ENCODE measurements at regions not wholly inside any gene's neighbourhood (a gene's known extent, or its start where the extent isn't known, plus 50 kb on each side); places are given as distances from the start of the nearest gene placed in this dataset.

DNA sequence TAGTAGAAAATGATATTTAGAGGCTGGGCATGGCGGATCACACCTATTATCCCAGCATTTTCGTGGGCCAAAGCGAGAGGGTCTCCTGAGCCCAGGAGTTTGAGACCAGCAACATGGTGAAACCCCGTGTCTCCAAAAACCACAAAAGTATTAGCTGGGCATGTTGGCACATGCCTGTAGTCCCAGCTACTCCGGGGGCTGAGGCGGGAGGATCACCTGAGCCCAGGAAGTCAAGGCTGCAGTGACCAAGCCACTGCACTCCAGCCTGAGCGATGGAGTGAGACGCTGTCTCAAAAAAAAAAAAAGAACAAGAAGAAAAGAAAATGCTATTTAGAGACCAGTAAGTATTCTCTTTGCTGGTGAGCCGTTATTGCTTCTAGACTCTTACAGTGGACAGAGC is 79.2 kb upstream of the MDM1 start:
- Mint-ChIP-seq H3K4me1 (ENCODE audit: low read depth) (peaks cover 6% of the 10 kb centered on the region), H3K27ac (no peak overlapping the region), H3K36me3 (ENCODE audit: low read depth) (peaks cover 2% of the 10 kb centered on the region), H3K9me3 (peaks cover 3% of the 10 kb centered on the region), H3K27me3 (ENCODE audit: low read depth) (no peaks in the 10 kb centered on the region), H3K4me3 (no peak overlapping the region)

DNA sequence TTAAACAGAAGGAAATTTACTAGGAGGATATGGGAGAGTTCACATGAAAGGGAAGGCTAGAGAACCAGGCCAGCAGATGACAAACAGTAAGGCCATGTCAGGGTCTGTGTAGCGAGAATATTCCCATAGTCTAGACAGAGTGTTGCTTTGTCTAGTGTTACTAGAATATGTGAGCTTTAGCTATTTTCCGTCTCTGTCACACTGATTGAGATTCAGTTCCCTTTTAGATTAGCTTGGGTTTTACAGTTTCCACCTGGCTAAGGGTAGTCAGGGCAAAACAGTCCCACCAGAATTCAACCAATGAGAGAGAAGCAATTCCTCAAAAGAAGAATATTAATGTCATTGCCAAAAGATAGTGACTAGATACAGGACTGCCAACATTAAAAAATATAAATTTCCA is 82.8 kb upstream of the MDM1 start:
- Mint-ChIP-seq H3K9me3 (peaks cover 14% of the 10 kb centered on the region), H3K36me3 (ENCODE audit: low read depth) (peaks cover 4% of the 10 kb centered on the region), H3K4me1 (ENCODE audit: low read depth) (peaks cover 11% of the 10 kb centered on the region), H3K27ac (no peak overlapping the region), H3K4me3 (no peak overlapping the region), H3K27me3 (ENCODE audit: low read depth) (no peaks in the 10 kb centered on the region)

DNA sequence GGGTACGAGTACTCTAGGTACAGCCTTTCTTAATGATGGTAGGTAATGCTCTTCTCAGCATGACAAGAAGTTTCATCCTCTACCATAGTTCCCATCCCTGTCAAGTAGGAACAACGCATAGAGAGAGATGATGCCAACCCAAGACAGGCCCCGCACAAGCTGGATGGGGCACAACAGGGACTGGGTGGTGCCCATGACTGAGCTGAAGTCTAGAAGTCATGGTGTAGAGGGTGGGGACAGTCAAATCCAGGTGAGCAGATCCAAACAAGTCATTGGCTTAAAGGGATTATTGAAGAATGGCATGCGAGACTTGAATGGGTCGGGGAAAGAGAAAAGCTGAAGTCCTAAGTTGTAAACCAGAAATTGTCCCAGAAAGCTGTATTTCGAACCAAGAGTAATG is 84.2 kb upstream of the MDM1 start:
- H3K4me3 Mint-ChIP-seq = no peak overlapping the region
- no peak overlapping the region for H3K27ac Mint-ChIP-seq
- H3K4me1 Mint-ChIP-seq (ENCODE audit: low read depth) = peaks cover 23% of the 10 kb centered on the region
- no peaks in the 10 kb centered on the region for H3K27me3 Mint-ChIP-seq (ENCODE audit: low read depth)
- H3K36me3 Mint-ChIP-seq (ENCODE audit: low read depth) = peaks cover 4% of the 10 kb centered on the region
- H3K9me3 Mint-ChIP-seq = peaks cover 14% of the 10 kb centered on the region

DNA sequence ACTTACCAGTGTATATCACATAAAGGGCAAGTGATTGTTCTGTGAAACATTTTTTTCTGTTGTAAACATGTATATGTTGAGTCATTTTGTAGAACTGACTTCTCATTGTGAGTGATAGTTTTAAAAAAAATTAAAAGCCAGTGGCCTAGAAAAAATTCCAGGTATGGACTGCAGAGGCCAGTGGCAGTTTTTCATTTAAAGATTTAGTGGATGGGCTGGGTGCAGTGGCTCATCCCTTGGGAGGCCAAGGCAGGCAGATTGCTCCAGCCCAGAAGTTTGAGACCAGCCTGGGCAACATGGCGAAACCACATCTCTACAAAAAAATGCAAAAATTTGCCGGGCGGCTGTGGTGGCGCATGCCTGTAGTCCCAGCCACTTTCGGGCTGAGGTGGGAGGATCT is 84.7 kb upstream of the MDM1 start:
- H3K9me3 Mint-ChIP-seq = peaks cover 14% of the 10 kb centered on the region
- H3K4me1 Mint-ChIP-seq (ENCODE audit: low read depth) = peaks cover 23% of the 10 kb centered on the region
- no peak overlapping the region for H3K4me3 Mint-ChIP-seq
- peaks cover 4% of the 10 kb centered on the region for H3K36me3 Mint-ChIP-seq (ENCODE audit: low read depth)
- H3K27me3 Mint-ChIP-seq (ENCODE audit: low read depth) = no peaks in the 10 kb centered on the region
- H3K27ac Mint-ChIP-seq = no peak overlapping the region

DNA sequence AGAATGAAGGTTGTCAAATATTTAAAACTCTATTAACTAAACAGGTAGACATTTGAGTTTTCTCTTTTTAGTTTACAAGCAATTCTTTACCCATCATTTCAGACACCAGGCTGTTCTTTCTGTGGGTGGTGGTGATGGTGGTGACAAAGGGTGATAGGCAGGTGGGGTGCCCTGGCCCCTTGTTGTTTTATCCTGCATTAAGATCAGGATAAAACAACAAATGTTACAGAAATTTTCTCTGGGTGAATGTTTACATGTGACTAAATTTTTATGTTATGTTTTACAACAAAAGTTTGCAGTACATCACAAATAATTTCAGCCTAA is 85.9 kb upstream of the MDM1 start:
- no peak overlapping the region for H3K4me3 Mint-ChIP-seq
- no peak overlapping the region for H3K27ac Mint-ChIP-seq

DNA sequence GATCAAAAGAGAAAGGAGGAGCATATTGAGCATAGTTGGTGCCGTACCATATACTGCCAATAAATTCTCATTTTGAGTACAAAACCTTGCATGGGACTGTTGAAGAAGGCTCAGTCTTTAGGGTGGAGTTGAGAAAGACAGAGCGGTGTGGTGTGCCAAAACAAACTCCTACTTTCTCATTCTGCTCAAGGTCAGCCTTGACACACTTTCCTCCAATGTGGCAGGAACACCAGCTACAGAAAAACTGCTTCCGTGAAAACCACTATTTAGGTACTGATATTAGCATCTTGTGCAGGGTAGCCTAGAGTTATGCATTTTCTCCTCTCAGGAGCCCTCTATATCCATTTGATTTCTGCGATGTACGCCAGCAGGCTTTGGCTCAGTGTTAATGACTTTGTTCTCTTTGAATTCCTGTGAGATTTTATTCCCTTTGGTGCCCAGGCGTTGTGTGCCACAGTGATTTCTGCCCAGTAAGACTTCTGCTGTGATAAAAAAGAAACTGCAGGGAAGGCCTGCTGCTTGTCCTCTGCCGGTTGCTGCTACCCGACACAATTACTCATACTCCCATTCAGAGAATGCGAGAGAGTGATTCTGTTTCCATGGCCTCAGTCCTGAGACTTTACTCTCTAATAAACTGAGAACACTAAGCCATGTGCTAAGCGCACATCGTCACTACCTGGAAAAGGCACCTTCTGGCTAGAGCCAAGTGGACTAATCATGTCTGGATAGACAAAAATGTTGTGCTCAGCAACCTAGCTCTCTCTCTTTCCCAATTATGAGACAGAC is 88.3 kb upstream of the MDM1 start:
- Mint-ChIP-seq H3K27me3 (ENCODE audit: low read depth) (no peaks in the 10 kb centered on the region), H3K27ac (peak overlapping the region; percentile 44), H3K4me3 (no peak overlapping the region), H3K36me3 (ENCODE audit: low read depth) (peaks cover 5% of the 10 kb centered on the region), H3K4me1 (ENCODE audit: low read depth) (peaks cover 27% of the 10 kb centered on the region), H3K9me3 (peaks cover 14% of the 10 kb centered on the region)

More for the DNA sequence above, 85.9 kb upstream of the MDM1 start:
- Mint-ChIP-seq H3K27me3 (ENCODE audit: low read depth) (no peaks in the 10 kb centered on the region), H3K36me3 (ENCODE audit: low read depth) (peaks cover 4% of the 10 kb centered on the region), H3K9me3 (peaks cover 14% of the 10 kb centered on the region), H3K4me1 (ENCODE audit: low read depth) (peaks cover 27% of the 10 kb centered on the region)

DNA sequence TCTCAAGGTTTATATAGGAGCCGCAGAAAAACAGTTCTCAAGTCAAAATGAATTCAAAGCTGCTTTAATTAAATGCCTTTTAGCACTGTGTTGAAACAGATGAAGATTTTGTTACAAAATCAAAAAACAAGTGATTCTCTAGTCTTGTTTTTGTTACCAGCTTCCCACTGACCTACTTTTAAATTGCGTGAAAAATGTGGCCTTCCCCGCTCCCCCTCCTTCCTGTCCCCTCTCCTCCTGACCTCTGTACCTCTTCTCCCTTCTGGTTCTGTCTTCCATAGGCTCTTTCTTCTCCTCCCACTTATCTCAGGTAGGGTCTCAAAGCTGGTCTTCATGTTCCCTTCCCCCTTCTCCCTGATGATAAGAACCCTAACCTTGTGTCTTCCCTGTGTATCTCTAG is 90.0 kb upstream of the MDM1 start:
- no peak overlapping the region for H3K4me3 Mint-ChIP-seq
- peaks cover 3% of the 10 kb centered on the region for H3K36me3 Mint-ChIP-seq (ENCODE audit: low read depth)
- no peak overlapping the region for H3K27ac Mint-ChIP-seq

DNA sequence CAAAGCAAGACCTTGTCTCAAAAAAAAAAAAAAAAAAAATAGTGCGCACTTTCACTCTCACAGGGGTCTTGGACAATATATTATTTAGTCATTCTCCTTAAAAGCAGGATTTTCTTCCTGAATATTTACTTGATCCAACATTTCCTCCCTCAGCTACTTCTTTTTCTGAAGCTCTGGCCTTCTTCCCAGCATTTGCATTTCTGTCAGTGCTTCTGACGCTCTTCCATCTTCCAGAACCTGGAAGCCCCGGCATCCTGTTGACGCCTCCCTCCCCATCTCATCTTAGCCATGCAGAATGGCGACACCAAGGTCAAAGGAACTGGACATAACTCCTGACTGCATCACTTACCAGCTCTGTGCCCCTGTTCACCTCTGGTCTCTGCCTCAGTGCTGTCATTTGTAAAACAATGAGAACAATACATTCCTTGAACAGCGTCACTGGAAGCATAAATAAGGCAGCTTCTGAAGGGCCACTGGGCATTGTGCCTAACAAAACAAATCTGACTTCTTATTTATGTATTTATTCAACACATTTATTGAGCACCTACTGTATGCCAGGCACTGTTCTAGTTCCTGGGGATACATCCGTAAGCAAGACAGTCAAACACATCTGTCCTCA is 90.9 kb upstream of the MDM1 start:
- H3K27me3 Mint-ChIP-seq (ENCODE audit: low read depth) = no peaks in the 10 kb centered on the region
- no peak overlapping the region for H3K4me3 Mint-ChIP-seq
- peaks cover 20% of the 10 kb centered on the region for H3K4me1 Mint-ChIP-seq (ENCODE audit: low read depth)
- peaks cover 3% of the 10 kb centered on the region for H3K36me3 Mint-ChIP-seq (ENCODE audit: low read depth)
- no peak overlapping the region for H3K27ac Mint-ChIP-seq
- peaks cover 2% of the 10 kb centered on the region for H3K9me3 Mint-ChIP-seq

More for the DNA sequence above, 90.0 kb upstream of the MDM1 start:
- H3K27me3 Mint-ChIP-seq (ENCODE audit: low read depth) = no peaks in the 10 kb centered on the region
- peaks cover 27% of the 10 kb centered on the region for H3K4me1 Mint-ChIP-seq (ENCODE audit: low read depth)
- peaks cover 10% of the 10 kb centered on the region for H3K9me3 Mint-ChIP-seq

DNA sequence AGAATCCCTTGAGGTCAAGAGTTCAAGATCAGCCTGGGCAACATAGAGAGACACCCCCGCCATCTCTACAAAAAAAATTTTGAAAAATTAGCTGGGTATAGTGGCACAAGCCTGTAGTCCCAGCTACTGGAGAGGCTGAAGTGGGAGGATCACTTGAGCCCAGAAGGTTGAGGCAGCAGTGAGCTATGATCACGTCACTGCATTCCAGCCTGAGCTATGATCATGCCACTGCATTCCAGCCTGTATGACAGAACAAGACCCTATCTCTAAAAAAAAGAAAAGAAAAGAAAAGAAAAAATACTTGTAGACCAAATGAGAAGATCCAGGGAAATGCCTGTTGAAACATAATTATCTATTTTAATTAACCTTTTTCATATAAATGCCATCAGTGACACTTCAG is 93.8 kb upstream of the MDM1 start:
- Mint-ChIP-seq H3K36me3 (ENCODE audit: low read depth) (peaks cover 3% of the 10 kb centered on the region), H3K4me1 (ENCODE audit: low read depth) (peaks cover 10% of the 10 kb centered on the region), H3K9me3 (no peaks in the 10 kb centered on the region), H3K27me3 (ENCODE audit: low read depth) (no peaks in the 10 kb centered on the region), H3K4me3 (no peak overlapping the region), H3K27ac (no peak overlapping the region)

DNA sequence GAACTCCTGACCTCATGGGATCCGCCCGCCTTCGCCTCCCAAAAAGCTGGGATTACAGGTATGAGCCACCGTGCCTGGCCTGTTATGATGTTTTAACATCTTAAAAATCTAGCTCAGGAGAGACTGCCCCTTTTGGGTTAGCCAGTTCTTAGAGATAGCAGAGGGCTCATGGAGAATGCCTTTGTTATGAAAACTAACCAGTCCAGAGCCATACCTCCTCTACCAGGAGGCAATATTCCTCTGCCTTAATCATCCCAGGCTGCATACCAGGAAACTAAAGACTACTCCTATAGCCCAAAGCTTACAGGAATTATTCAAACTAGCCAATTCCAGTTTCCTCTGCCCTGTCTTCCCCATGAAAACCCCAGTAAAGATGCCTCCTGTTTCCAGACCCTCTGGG is 96.0 kb upstream of the MDM1 start:
- no peaks in the 10 kb centered on the region for H3K27me3 Mint-ChIP-seq (ENCODE audit: low read depth)
- no peak overlapping the region for H3K4me3 Mint-ChIP-seq

DNA sequence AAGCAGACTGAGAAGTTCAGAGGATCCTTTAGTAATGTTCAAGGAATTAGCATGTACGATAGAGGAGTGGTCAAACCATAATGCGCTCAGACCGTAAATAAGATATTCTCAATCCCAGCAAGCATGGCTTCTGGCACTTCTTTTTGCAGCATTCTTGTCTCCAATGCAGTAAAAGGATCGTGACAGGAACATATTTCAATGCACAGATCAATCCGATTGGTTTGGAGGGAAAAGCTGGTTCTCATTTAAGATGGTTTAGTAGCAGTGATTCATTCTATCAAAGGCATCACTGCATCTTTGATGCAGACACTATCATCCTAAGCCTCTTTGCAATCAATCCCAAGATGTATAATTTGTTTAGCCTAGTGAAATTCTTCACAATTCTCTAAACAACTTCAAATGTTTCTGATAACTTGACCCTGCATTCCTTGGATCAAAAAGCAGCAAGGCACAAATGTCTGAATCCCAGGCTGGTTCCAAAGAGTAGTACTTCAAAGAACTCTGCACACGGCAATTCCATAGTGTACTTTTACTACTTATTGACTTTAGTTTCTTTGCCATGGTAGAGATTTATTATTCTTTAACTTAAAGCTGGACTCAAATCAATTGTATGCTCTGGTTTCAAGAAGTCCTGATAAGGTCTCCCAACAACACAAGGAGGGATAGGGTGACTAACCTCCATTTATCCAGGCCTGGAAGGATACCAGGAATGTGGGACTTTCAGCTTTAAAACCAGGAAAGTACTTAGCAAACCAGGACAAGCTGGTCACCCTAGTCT is 96.8 kb upstream of the MDM1 start:
- H3K27ac Mint-ChIP-seq = no peak overlapping the region
- no peaks in the 10 kb centered on the region for H3K27me3 Mint-ChIP-seq (ENCODE audit: low read depth)
- no peak overlapping the region for H3K4me3 Mint-ChIP-seq
- peaks cover 2% of the 10 kb centered on the region for H3K4me1 Mint-ChIP-seq (ENCODE audit: low read depth)
- H3K36me3 Mint-ChIP-seq (ENCODE audit: low read depth) = peaks cover 14% of the 10 kb centered on the region
- peaks cover 5% of the 10 kb centered on the region for H3K9me3 Mint-ChIP-seq

More for the DNA sequence above, 96.0 kb upstream of the MDM1 start:
- Mint-ChIP-seq H3K36me3 (ENCODE audit: low read depth) (peaks cover 8% of the 10 kb centered on the region), H3K4me1 (ENCODE audit: low read depth) (peaks cover 2% of the 10 kb centered on the region), H3K9me3 (no peaks in the 10 kb centered on the region), H3K27ac (no peak overlapping the region)

DNA sequence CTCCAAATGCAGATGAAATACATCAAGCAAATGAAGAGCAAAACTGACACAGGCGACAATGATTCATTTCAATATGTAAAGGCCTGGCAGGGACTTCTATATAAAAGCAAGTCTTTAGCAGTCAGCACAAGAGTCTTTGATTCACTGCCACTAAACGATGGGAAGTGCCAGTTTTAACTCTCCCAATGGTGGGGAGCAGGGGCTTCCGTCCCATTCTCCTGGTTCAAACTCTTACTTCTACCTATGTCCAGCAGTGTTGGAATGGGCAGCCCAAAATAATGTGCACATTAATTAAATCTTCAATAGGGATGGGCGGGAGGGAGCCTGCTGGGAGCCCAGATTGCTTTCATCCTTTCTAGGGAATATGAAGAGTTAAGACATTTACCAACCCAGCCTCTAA is 97.5 kb upstream of the MDM1 start:
- Mint-ChIP-seq H3K9me3 (peaks cover 12% of the 10 kb centered on the region), H3K4me3 (no peak overlapping the region), H3K27ac (no peak overlapping the region), H3K27me3 (ENCODE audit: low read depth) (no peaks in the 10 kb centered on the region), H3K4me1 (ENCODE audit: low read depth) (peaks cover 2% of the 10 kb centered on the region), H3K36me3 (ENCODE audit: low read depth) (peaks cover 17% of the 10 kb centered on the region)

DNA sequence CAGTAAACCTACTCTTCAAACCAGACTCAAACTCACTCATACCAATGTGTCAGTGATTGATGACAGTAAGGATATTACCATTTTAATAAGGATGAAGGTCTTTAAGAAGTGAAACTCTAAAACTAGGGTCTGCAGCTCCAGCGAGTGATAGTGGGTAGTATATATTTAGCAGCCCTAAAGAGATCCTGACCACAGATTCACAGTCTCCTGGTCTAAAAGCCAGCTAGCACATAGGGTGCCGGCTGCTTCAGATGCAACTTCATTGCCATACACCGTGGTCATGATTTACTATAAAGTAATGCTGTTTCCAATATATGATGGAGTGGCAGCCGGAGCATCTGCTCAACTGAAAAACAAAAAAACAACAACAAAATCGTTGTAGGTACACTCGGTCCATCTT is 99.6 kb upstream of the MDM1 start:
- Mint-ChIP-seq H3K27ac (no peak overlapping the region), H3K9me3 (peaks cover 27% of the 10 kb centered on the region), H3K4me1 (ENCODE audit: low read depth) (no peaks in the 10 kb centered on the region)

DNA sequence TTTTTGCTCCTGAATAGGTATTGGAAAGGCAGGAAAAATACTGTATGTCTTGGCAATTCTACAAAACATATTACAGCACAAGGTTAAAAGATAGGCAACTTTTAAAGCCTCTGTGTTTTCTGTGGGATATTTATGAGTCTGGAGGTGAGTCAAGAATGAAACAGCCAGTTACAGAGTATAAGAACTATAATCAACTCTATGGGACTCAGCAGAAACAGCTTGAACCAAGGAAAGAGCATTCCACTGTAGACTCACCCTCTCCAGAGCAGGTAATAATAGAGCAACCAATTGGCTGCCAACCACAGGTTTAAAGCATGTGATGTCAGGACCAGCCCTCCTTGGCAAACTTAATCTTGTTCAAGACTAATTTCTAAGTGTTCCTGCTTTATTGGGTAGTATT is 100.5 kb upstream of the MDM1 start:
- H3K4me3 Mint-ChIP-seq = no peak overlapping the region
- peaks cover 28% of the 10 kb centered on the region for H3K36me3 Mint-ChIP-seq (ENCODE audit: low read depth)
- peaks cover 27% of the 10 kb centered on the region for H3K9me3 Mint-ChIP-seq
- no peaks in the 10 kb centered on the region for H3K27me3 Mint-ChIP-seq (ENCODE audit: low read depth)
- no peak overlapping the region for H3K27ac Mint-ChIP-seq
- no peaks in the 10 kb centered on the region for H3K4me1 Mint-ChIP-seq (ENCODE audit: low read depth)

More for the DNA sequence above, 99.6 kb upstream of the MDM1 start:
- Mint-ChIP-seq H3K27me3 (ENCODE audit: low read depth) (no peaks in the 10 kb centered on the region), H3K4me3 (no peak overlapping the region), H3K36me3 (ENCODE audit: low read depth) (peaks cover 28% of the 10 kb centered on the region)

All from T-helper 1 cell treated with Interleukin-12 subunit alpha and Interleukin-12 subunit beta and Interleukin-4 antibody, amounts not matched to agents 30 μg/mL and 1 μg/mL, for 36 hours (primary cell).